ENCODE measurements at regions not wholly inside any gene's neighbourhood (a gene's known extent, or its start where the extent isn't known, plus 50 kb on each side); places are given as distances from the start of the nearest gene placed in this dataset.

GRCh38 chr17:77434136-77435114, 293.7 kb downstream of the SEC14L1 start:
- WGBS, 5 donors, result 67 to 85% (median 80%) methylated on average over 18 to 26 of the region's 26 CpGs
- Histone ChIP-seq H3K9me3 (no peaks in the 10 kb centered on the region), H3K27ac (peak overlapping the region in 4 of 5 donors; percentile 10 to 93 (median 72)), H3K4me1 (peaks cover 82 to 98% (median 87%) of the 10 kb centered on the region in 4 donors), H3K27me3 (no peaks in the 10 kb centered on the region), H3K36me3 (peaks cover 0 to 20% (median 3%) of the 10 kb centered on the region in 4 donors), H3K4me3 (no peak overlapping the region)
- TF ChIP-seq POLR2A (IDR thresholded peaks at IDR 0.05), result no peak
- no peak for TF ChIP-seq POLR2AphosphoS5 (IDR thresholded peaks at IDR 0.05)
- no peak for TF ChIP-seq CTCF (IDR thresholded peaks at IDR 0.05)
- DNase-seq, result no peak
- intact Hi-C loops (cut with DNase I; ENCODE audit: low total_unique reads), result loop anchor here (5.0 kb wide), 1 partner anchor 58 kb away; no protein-coding TSS in a partner anchor

GRCh38 chr17:77435272-77436057, 294.7 kb downstream of the SEC14L1 start:
- intact Hi-C loops (cut with DNase I; ENCODE audit: low total_unique reads), result no loop called here
- no peak for TF ChIP-seq POLR2A (IDR thresholded peaks at IDR 0.05)
- no peak for TF ChIP-seq POLR2AphosphoS5 (IDR thresholded peaks at IDR 0.05)
- TF ChIP-seq EP300 (IDR thresholded peaks at IDR 0.05), result no peak
- TF ChIP-seq CTCF (IDR thresholded peaks at IDR 0.05), result no peak
- WGBS, 5 donors, result 51 to 72% (median 58%) methylated on average over 19 to 24 of the region's 24 CpGs

GRCh38 chr17:77436058-77436442, 295.3 kb downstream of the SEC14L1 start:
- no peak overlapping the region for H3K4me3 ChIP-seq
- H3K9me3 ChIP-seq, result no peaks in the 10 kb centered on the region
- H3K4me1 ChIP-seq, result peaks cover 82 to 98% (median 87%) of the 10 kb centered on the region in 4 donors
- TF ChIP-seq EP300 (IDR thresholded peaks at IDR 0.05), result no peak
- no peak for TF ChIP-seq POLR2A (IDR thresholded peaks at IDR 0.05)
- no peak for TF ChIP-seq CTCF (IDR thresholded peaks at IDR 0.05)
- TF ChIP-seq POLR2AphosphoS5 (IDR thresholded peaks at IDR 0.05), result no peak
- intact Hi-C loops (cut with DNase I; ENCODE audit: low total_unique reads), result no loop called here
- peak in 1 of 2 donors; percentile 89 for DNase-seq
- 22 to 35% (median 32%) methylated on average over 7 to 11 of the region's 11 CpGs for WGBS, 5 donors
- H3K36me3 ChIP-seq, result peaks cover 0 to 20% (median 3%) of the 10 kb centered on the region in 4 donors
- no peaks in the 10 kb centered on the region for H3K27me3 ChIP-seq
- H3K27ac ChIP-seq, result peak overlapping the region in 4 of 5 donors; percentile 35 to 93 (median 72)

More at GRCh38 chr17:77435272-77436057, 294.7 kb downstream of the SEC14L1 start:
- Histone ChIP-seq H3K4me3 (no peak overlapping the region), H3K9me3 (no peaks in the 10 kb centered on the region), H3K27me3 (no peaks in the 10 kb centered on the region), H3K36me3 (peaks cover 0 to 20% (median 3%) of the 10 kb centered on the region in 4 donors), H3K27ac (peak overlapping the region in 3 of 5 donors; percentile 55 to 93 (median 88)), H3K4me1 (peaks cover 82 to 98% (median 87%) of the 10 kb centered on the region in 4 donors)
- no peak for DNase-seq

- peak overlapping the region in 4 of 5 donors; percentile 35 to 93 (median 72) for H3K27ac ChIP-seq
- peaks cover 0 to 20% (median 3%) of the 10 kb centered on the region in 4 donors for H3K36me3 ChIP-seq
- peaks cover 87 to 100% (median 90%) of the 10 kb centered on the region in 4 donors for H3K4me1 ChIP-seq
- no peak for DNase-seq
- H3K9me3 ChIP-seq, result no peaks in the 10 kb centered on the region
- no peaks in the 10 kb centered on the region for H3K27me3 ChIP-seq
- TF ChIP-seq POLR2A (IDR thresholded peaks at IDR 0.05), result no peak
- TF ChIP-seq POLR2AphosphoS5 (IDR thresholded peaks at IDR 0.05), result no peak
- TF ChIP-seq EP300 (IDR thresholded peaks at IDR 0.05), result no peak
- no peak for TF ChIP-seq CTCF (IDR thresholded peaks at IDR 0.05)
- 51 to 63% (median 56%) methylated on average over 6 to 11 of the region's 11 CpGs for WGBS, 5 donors
- intact Hi-C loops (cut with DNase I; ENCODE audit: low total_unique reads), result no loop called here
- H3K4me3 ChIP-seq, result no peak overlapping the region
Measured at GRCh38 chr17:77436481-77436880, 295.7 kb downstream of the SEC14L1 start.

Measured in stomach (tissue), 8 donors.